WTC11 (cell line): ENCODE measurements at regions not wholly inside any gene's neighbourhood (a gene's known extent, or its start where the extent isn't known, plus 50 kb on each side); places are given as distances from the start of the nearest gene placed in this dataset.

Experiments
- ATF1 ChIP-seq: sonication (generic); formaldehyde crosslinking; IDR thresholded peaks from 2 replicates; pipeline ENCODE4 v1.8.1; 2023; ENCODE audit warnings: mild to moderate bottlenecking, moderate library complexity, missing genetic modification reagents
- CREB1 ChIP-seq: sonication (generic); formaldehyde crosslinking; IDR thresholded peaks from 2 replicates; pipeline ENCODE4 v1.8.0; 2023; ENCODE audit warnings: mild to moderate bottlenecking, missing genetic modification reagents
- CREM ChIP-seq: sonication (generic); formaldehyde crosslinking; IDR thresholded peaks from 2 replicates; pipeline ENCODE4 v1.8.1; 2022; ENCODE audit warnings: mild to moderate bottlenecking, missing genetic modification reagents, moderate library complexity
- CTCF ChIP-seq: fragments of 200-600 bp; IDR thresholded peaks from 2 replicates; pipeline ENCODE4 v1.8.0; 2022; ENCODE audit warnings: antibody characterized with exemption
- GABPB1 ChIP-seq: sonication (generic); formaldehyde crosslinking; IDR thresholded peaks from 2 replicates; pipeline ENCODE4 v1.8.1; 2023; ENCODE audit warnings: mild to moderate bottlenecking, missing genetic modification reagents
- GTF2I ChIP-seq: fragments of 250-450 bp; sonication (Bioruptor Pico); conservative IDR thresholded peaks from 2 replicates; pipeline ENCODE4 v1.4.0; 2021; ENCODE audit warnings: mild to moderate bottlenecking
- MAX ChIP-seq: sonication (generic); formaldehyde crosslinking; IDR thresholded peaks from 2 replicates; pipeline ENCODE4 v1.8.0; 2022; ENCODE audit warnings: mild to moderate bottlenecking, missing genetic modification reagents
- MLX ChIP-seq: sonication (generic); formaldehyde crosslinking; IDR thresholded peaks from 2 replicates; pipeline ENCODE4 v1.8.1; 2023; ENCODE audit warnings: mild to moderate bottlenecking, missing genetic modification reagents, moderate library complexity
- NFE2L1 ChIP-seq: sonication (generic); formaldehyde crosslinking; IDR thresholded peaks from 2 replicates; pipeline ENCODE4 v1.8.1; 2023; ENCODE audit warnings: missing genetic modification reagents
- RORB ChIP-seq: fragments of 250-450 bp; sonication (Bioruptor Pico); IDR thresholded peaks from 2 replicates; pipeline ENCODE4 v1.9.0; 2021; ENCODE audit warnings: mild to moderate bottlenecking
- SMAD3 ChIP-seq: sonication (generic); formaldehyde crosslinking; IDR thresholded peaks from 2 replicates; pipeline ENCODE4 v1.8.0; 2022; ENCODE audit warnings: missing genetic modification reagents, mild to moderate bottlenecking, borderline replicate concordance
- ZNF425 ChIP-seq: fragments of 250-450 bp; sonication (Bioruptor Pico); conservative IDR thresholded peaks from 2 replicates; pipeline ENCODE4 v1.9.0; 2021; ENCODE audit warnings: mild to moderate bottlenecking
- ZNF512 ChIP-seq: sonication (generic); formaldehyde crosslinking; IDR thresholded peaks from 2 replicates; pipeline ENCODE4 v1.8.1; 2022; ENCODE audit warnings: missing genetic modification reagents, borderline replicate concordance

- no peak for TF ChIP-seq ZNF425 (CRISPR knock-in tag)
- no peak for TF ChIP-seq GABPB1
- no peak for TF ChIP-seq CTCF
- no peak for TF ChIP-seq CREB1
- no peak for TF ChIP-seq GTF2I
- no peak for TF ChIP-seq CREM (CRISPR knock-in tag)
- no peak for TF ChIP-seq ATF1 (CRISPR knock-in tag)
- TF ChIP-seq SMAD3, result no peak
- no peak for TF ChIP-seq MAX (CRISPR knock-in tag)
- no peak for TF ChIP-seq ZNF512
- TF ChIP-seq NFE2L1 (CRISPR knock-in tag), result no peak
- TF ChIP-seq RORB (CRISPR knock-in tag), result no peak
- no peak for TF ChIP-seq MLX (CRISPR knock-in tag)
Observed at GRCh38 chr5:25863811-25864210, 1174.6 kb downstream of the CDH9 start.
